Fibroblast of lung (primary cell): ENCODE measurements at regions not wholly inside any gene's neighbourhood (a gene's known extent, or its start where the extent isn't known, plus 50 kb on each side); places are given as distances from the start of the nearest gene placed in this dataset.

Experiments
- DNase-seq, 2 donors: peaks; one replicate each; pipeline versions ENCODE4 v3.0.0 to v3.0.0-alpha.2; 2010; ENCODE audit warnings: low read depth in 2 of 2
- H2AFZ ChIP-seq: 2 replicates; pipeline ENCODE4 v1.5.1; 2012; ENCODE audit warnings: low read length, control low read depth, inconsistent platforms
- H3K27ac ChIP-seq: 2 replicates; pipeline ENCODE4 v1.5.1; 2011; ENCODE audit warnings: low read length, control low read depth; ENCODE audit not compliant: insufficient read depth
- H3K27me3 ChIP-seq: 2 replicates; pipeline ENCODE4 v1.5.1; 2011; ENCODE audit warnings: mild to moderate bottlenecking, low read length; ENCODE audit not compliant: control insufficient read depth, insufficient read depth
- H3K36me3 ChIP-seq: 2 replicates; pipeline ENCODE4 v1.5.1; 2011; ENCODE audit warnings: low read length; ENCODE audit not compliant: control insufficient read depth, insufficient read depth
- H3K4me1 ChIP-seq: 2 replicates; pipeline ENCODE4 v1.5.1; 2011; ENCODE audit warnings: low read length; ENCODE audit not compliant: control insufficient read depth, insufficient read depth; ENCODE audit errors: extremely low read depth
- H3K4me2 ChIP-seq: 2 replicates; pipeline ENCODE4 v1.5.1; 2011; ENCODE audit warnings: low read length, control low read depth; ENCODE audit not compliant: insufficient read depth; ENCODE audit errors: extremely low read depth
- H3K4me3 ChIP-seq, 4 experiments: fragments of 200-600 bp in 1 of 4; sonication (generic) in 1 of 4; replicated peaks in 1 of 4; 2 replicates each; pipeline ENCODE4 v1.5.1; 2011 to 2016; ENCODE audit warnings: low read length in 4 of 4, low read depth in 3 of 4, mild to moderate bottlenecking in 3 of 4, control low read depth in 2 of 4, inconsistent platforms in 1 of 4, mixed read lengths in 1 of 4; ENCODE audit not compliant: insufficient read depth in 1 of 4; ENCODE audit errors: control extremely low read depth in 1 of 4
- H3K79me2 ChIP-seq: 2 replicates; pipeline ENCODE4 v1.5.1; 2012; ENCODE audit warnings: mild to moderate bottlenecking, low read length, inconsistent platforms; ENCODE audit not compliant: control insufficient read depth, insufficient read depth
- H3K9ac ChIP-seq: 2 replicates; pipeline ENCODE4 v1.5.1; 2011; ENCODE audit warnings: mild to moderate bottlenecking, low read length, control low read depth; ENCODE audit not compliant: insufficient read depth
- H3K9me3 ChIP-seq: 2 replicates; pipeline ENCODE4 v1.5.1; 2012; ENCODE audit warnings: low read depth, low read length; ENCODE audit not compliant: control insufficient read depth, insufficient read depth
- H4K20me1 ChIP-seq: 2 replicates; pipeline ENCODE4 v1.5.1; 2011; ENCODE audit warnings: low read length; ENCODE audit not compliant: control insufficient read depth, insufficient read depth; ENCODE audit errors: extremely low read depth
- EZH2 ChIP-seq: IDR thresholded peaks from 2 replicates; pipeline ENCODE4 v1.5.1; 2012; ENCODE audit warnings: low read length, control low read depth, mild to moderate bottlenecking; ENCODE audit errors: missing control alignments
- TF ChIP-seq, protein P1 (sequence below), 2 donors: IDR thresholded peaks in 1 of 2; conservative IDR thresholded peaks in 1 of 2; 1 replicate in 1 of 2; 2 replicates in 1 of 2; pipeline ENCODE4 v1.5.1; 2011 to 2012; ENCODE audit warnings: low read length in 2 of 2, control low read depth in 1 of 2, inconsistent platforms in 1 of 2, low read depth in 1 of 2, mild to moderate bottlenecking in 1 of 2

DNA sequence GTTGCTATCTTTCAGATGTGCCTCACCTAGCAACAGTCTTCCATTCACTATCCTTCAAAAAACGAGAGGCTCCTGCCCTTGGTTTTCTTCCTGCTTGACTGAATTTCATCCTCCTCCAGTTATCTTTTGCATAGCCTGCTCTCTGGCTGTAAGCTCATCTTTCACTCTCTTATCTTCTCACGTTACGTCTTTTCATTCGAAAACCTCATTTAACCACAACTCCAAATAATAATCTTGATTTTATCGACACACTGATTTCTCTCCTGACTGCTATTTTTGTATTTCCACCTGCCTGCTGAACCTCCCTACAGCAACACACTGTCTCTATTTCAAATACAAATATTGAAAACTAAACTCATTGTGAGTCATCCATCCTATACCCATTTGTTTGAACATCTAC lies 230.7 kb upstream of the TMC3 start:
- Histone ChIP-seq H3K27ac (no peak overlapping the region), H3K9me3 (no peaks in the 10 kb centered on the region), H4K20me1 (no peaks in the 10 kb centered on the region), H3K4me1 (no peaks in the 10 kb centered on the region), H3K4me3 (no peak overlapping the region), H3K36me3 (no peaks in the 10 kb centered on the region), H3K4me2 (no peak overlapping the region), H3K79me2 (no peaks in the 10 kb centered on the region), H3K9ac (no peak overlapping the region), H2AFZ (no peak overlapping the region), H3K27me3 (no peaks in the 10 kb centered on the region)
- TF ChIP-seq, protein P1, sequence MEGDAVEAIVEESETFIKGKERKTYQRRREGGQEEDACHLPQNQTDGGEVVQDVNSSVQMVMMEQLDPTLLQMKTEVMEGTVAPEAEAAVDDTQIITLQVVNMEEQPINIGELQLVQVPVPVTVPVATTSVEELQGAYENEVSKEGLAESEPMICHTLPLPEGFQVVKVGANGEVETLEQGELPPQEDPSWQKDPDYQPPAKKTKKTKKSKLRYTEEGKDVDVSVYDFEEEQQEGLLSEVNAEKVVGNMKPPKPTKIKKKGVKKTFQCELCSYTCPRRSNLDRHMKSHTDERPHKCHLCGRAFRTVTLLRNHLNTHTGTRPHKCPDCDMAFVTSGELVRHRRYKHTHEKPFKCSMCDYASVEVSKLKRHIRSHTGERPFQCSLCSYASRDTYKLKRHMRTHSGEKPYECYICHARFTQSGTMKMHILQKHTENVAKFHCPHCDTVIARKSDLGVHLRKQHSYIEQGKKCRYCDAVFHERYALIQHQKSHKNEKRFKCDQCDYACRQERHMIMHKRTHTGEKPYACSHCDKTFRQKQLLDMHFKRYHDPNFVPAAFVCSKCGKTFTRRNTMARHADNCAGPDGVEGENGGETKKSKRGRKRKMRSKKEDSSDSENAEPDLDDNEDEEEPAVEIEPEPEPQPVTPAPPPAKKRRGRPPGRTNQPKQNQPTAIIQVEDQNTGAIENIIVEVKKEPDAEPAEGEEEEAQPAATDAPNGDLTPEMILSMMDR (conservative IDR thresholded peaks at IDR 0.05 in 1 of 2, IDR thresholded peaks at IDR 0.05 in 1 of 2; ENCODE audit: low read depth in 1 of 2, low read length in 2 of 2), result no peak
- no peak for TF ChIP-seq EZH2
- no peak for DNase-seq

DNA sequence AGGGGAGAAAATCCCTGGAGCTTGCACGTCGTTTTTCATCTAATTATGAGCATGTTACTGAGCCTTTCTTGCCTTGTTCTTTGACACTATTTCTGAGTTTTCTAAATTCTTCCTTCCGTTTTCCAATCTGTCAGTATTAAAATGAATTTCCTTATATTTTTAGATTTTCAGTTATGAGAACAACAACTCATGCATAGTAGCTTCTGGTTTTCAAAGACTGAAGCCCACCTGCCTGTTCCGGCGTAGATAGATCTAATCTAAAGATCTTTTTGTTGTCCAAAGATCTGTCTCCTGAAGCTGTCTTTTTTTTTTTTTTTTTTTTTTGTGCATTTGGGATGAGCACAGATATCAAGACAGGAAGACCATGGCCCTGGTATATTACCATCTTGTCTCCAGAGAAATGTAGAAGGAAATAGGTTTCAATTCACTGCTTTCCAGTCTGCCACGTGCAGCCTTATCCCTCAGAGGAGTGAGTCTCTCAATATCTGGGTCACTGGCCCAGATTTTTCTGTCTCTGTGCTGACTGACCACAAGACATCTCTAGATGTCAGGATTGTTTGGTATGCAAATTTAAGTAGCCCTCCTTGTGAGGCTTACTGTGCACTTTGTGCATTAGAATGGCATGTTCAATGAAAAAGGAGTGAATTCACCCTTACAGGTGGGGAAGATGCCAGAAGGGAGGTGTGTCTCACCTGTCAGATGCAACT lies 222.3 kb upstream of the TMC3 start:
- Histone ChIP-seq H2AFZ (no peak overlapping the region), H3K27me3 (no peaks in the 10 kb centered on the region), H3K79me2 (no peaks in the 10 kb centered on the region), H4K20me1 (no peaks in the 10 kb centered on the region), H3K9ac (no peak overlapping the region), H3K36me3 (no peaks in the 10 kb centered on the region), H3K4me1 (no peaks in the 10 kb centered on the region), H3K4me2 (no peak overlapping the region), H3K9me3 (no peaks in the 10 kb centered on the region), H3K4me3 (no peak overlapping the region), H3K27ac (no peak overlapping the region)
- no peak for DNase-seq
- no peak for TF ChIP-seq EZH2
- TF ChIP-seq, protein P1 (conservative IDR thresholded peaks at IDR 0.05 in 1 of 2, IDR thresholded peaks at IDR 0.05 in 1 of 2; ENCODE audit: low read depth in 1 of 2, low read length in 2 of 2), result no peak

DNA sequence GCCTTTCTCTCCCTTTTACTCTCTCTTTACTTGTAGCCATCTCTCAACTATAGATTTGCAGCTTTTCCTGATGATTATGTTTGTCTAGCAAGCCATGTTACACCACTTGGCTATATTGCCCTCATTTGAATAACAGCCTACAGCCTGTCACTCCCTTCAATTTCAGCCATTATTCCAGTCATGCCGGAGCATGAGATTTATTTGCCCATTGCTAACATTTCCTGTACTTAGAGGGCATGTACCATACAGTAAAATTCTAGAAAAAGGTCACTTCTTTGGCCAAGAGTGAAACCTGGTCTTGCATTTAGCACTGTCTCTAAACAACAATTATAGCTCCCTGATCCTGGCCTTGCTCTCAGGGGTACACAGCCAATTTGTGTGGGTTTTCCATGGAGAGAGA lies 221.7 kb upstream of the TMC3 start:
- H3K27ac ChIP-seq, result no peak overlapping the region
- H2AFZ ChIP-seq, result no peak overlapping the region
- no peak for DNase-seq
- no peaks in the 10 kb centered on the region for H3K79me2 ChIP-seq
- H4K20me1 ChIP-seq, result no peaks in the 10 kb centered on the region
- TF ChIP-seq, protein P1 (conservative IDR thresholded peaks at IDR 0.05 in 1 of 2, IDR thresholded peaks at IDR 0.05 in 1 of 2; ENCODE audit: low read depth in 1 of 2, low read length in 2 of 2), result no peak
- no peak for TF ChIP-seq EZH2
- H3K9ac ChIP-seq, result no peak overlapping the region
- H3K4me2 ChIP-seq, result no peak overlapping the region
- no peak overlapping the region for H3K4me3 ChIP-seq
- no peaks in the 10 kb centered on the region for H3K27me3 ChIP-seq
- no peaks in the 10 kb centered on the region for H3K36me3 ChIP-seq
- no peaks in the 10 kb centered on the region for H3K9me3 ChIP-seq
- H3K4me1 ChIP-seq, result no peaks in the 10 kb centered on the region
